Osteoblast (primary cell): ENCODE measurements at regions not wholly inside any gene's neighbourhood (a gene's known extent, or its start where the extent isn't known, plus 50 kb on each side); places are given as distances from the start of the nearest gene placed in this dataset.
"Not testable (repeated sequence)": the region's sequence is repeated elsewhere in the genome, so short reads cannot be mapped to it uniquely, and the experiment has no call there.

Experiments used
- DNase-seq: peaks from one replicate; pipeline ENCODE4 v3.0.0; 2011; ENCODE audit warnings: low spot score, mixed read lengths; ENCODE audit not compliant: insufficient read length; ENCODE audit errors: missing footprints
- H2AFZ ChIP-seq: 2 replicates; pipeline ENCODE4 v1.6.0; 2011; ENCODE audit warnings: mild to moderate bottlenecking, low read length
- H3K27ac ChIP-seq: 2 replicates; pipeline ENCODE4 v1.5.1; 2011; ENCODE audit warnings: mild to moderate bottlenecking, low read depth, low read length, moderate library complexity
- H3K27me3 ChIP-seq: 2 replicates; pipeline ENCODE4 v1.6.0; 2012; ENCODE audit warnings: mild to moderate bottlenecking, control low read depth, inconsistent platforms, low read length, moderate library complexity; ENCODE audit not compliant: insufficient read depth
- H3K36me3 ChIP-seq: 2 replicates; pipeline ENCODE4 v1.5.1; 2011; ENCODE audit warnings: mild to moderate bottlenecking, low read length, control low read depth, moderate library complexity; ENCODE audit not compliant: insufficient read depth
- H3K4me1 ChIP-seq: 2 replicates; pipeline ENCODE4 v1.5.1; 2011; ENCODE audit warnings: mild to moderate bottlenecking, low read length, control low read depth, moderate library complexity; ENCODE audit not compliant: insufficient read depth
- H3K4me2 ChIP-seq: 2 replicates; pipeline ENCODE4 v1.6.0; 2011; ENCODE audit warnings: mild to moderate bottlenecking, low read length; ENCODE audit not compliant: insufficient read depth
- H3K4me3 ChIP-seq: fragments of 200-600 bp; sonication (generic); 3 replicates; pipeline ENCODE4 v1.5.1; 2012; ENCODE audit warnings: mild to moderate bottlenecking, low read length, inconsistent platforms; ENCODE audit not compliant: insufficient read depth
- H3K79me2 ChIP-seq: 2 replicates; pipeline ENCODE4 v1.6.0; 2012; ENCODE audit warnings: mild to moderate bottlenecking, low read length, control low read depth, inconsistent platforms; ENCODE audit not compliant: insufficient read depth
- H3K9me3 ChIP-seq: 2 replicates; pipeline ENCODE4 v1.5.1; 2011; ENCODE audit warnings: low read depth, low read length, control low read depth
- H4K20me1 ChIP-seq: 2 replicates; pipeline ENCODE4 v1.6.0; 2012; ENCODE audit warnings: mild to moderate bottlenecking, low read length, control low read depth; ENCODE audit not compliant: insufficient read depth
- CTCF ChIP-seq: IDR thresholded peaks from 2 replicates; pipeline ENCODE4 v1.5.1; 2011; ENCODE audit warnings: mild to moderate bottlenecking, low read depth, low read length, moderate library complexity; ENCODE audit errors: extremely low read depth

GRCh38 chrX:821327-822107, 190.9 kb downstream of the SHOX start:
- Histone ChIP-seq H3K4me2 (peak overlapping the region; percentile 43), H3K27ac (peak overlapping the region; percentile 51), H3K79me2 (no peaks in the 10 kb centered on the region), H3K27me3 (no peaks in the 10 kb centered on the region), H3K36me3 (no peaks in the 10 kb centered on the region), H4K20me1 (no peaks in the 10 kb centered on the region), H3K4me3 (no peak overlapping the region), H3K9me3 (no peaks in the 10 kb centered on the region), H2AFZ (peak overlapping the region; percentile 4), H3K4me1 (peaks cover 20% of the 10 kb centered on the region)
- peak; percentile 85 for DNase-seq
- TF ChIP-seq CTCF, result no peak

DNA sequence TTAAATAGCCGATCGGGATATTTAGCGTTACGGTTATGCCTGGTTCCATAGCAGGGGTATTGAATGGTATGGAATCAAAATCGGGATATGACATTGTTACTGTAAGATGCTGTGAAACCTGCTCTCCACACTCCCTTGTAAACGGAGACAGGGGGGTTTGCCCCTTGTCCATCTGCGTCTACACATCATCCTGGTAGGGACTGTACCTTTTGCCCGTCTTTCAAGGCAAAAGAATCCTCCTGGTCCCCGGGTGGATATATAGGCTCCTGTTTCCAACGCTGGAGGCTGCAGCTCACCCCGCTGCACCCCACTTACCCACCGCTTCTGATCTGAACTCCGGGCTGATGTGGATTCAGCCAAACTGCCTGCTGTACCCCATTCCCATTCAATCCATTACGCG, 189.1 kb downstream of the SHOX start:
- no peak for TF ChIP-seq CTCF
- Histone ChIP-seq H3K9me3 (no peaks in the 10 kb centered on the region), H3K27me3 (no peaks in the 10 kb centered on the region), H3K27ac (no peak overlapping the region), H3K4me1 (peaks cover 10% of the 10 kb centered on the region), H3K79me2 (no peaks in the 10 kb centered on the region), H2AFZ (no peak overlapping the region), H3K36me3 (no peaks in the 10 kb centered on the region), H4K20me1 (no peaks in the 10 kb centered on the region), H3K4me2 (no peak overlapping the region), H3K4me3 (no peak overlapping the region)
- no peak for DNase-seq

DNA sequence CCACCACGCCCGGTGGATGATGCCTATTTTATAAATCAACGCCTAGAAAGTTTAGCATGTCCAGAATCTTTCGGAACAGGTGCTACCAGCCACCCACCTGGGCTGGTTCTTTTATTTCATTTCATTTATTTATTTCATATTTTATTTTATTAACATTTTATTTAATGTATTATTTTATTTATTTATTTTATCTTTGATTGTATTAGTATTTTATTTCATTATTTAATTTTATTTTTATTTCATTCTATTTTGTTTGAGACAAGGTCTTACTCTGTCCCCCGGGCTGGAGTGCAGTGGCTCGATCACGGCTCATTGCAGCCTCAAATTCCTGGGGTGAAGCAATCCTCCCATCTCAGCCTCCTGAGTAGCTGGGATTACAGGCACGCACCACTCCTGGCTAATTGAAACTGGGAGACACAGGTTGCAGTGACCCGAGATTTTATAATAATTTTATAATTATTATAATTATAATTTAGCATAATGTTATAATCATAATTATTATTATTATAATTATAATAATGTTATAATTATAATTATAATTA, 187.2 kb downstream of the SHOX start:
- Histone ChIP-seq H3K4me3 (no peak overlapping the region), H3K4me2 (no peak overlapping the region), H3K36me3 (no peaks in the 10 kb centered on the region), H3K9me3 (no peaks in the 10 kb centered on the region), H3K27ac (no peak overlapping the region), H3K79me2 (no peaks in the 10 kb centered on the region), H2AFZ (no peak overlapping the region), H3K4me1 (peaks cover 10% of the 10 kb centered on the region), H3K27me3 (no peaks in the 10 kb centered on the region), H4K20me1 (no peaks in the 10 kb centered on the region)
- no peak for DNase-seq
- no peak for TF ChIP-seq CTCF

GRCh38 chrX:817147-817546, 186.6 kb downstream of the SHOX start:
- H4K20me1 ChIP-seq, H3K79me2 ChIP-seq, H3K4me3 ChIP-seq, H2AFZ ChIP-seq, H3K4me2 ChIP-seq, H3K27me3 ChIP-seq, DNase-seq, H3K36me3 ChIP-seq, H3K27ac ChIP-seq, H3K4me1 ChIP-seq, H3K9me3 ChIP-seq: not testable (repeated sequence)
